ENCODE measurements at regions not wholly inside any gene's neighbourhood (a gene's known extent, or its start where the extent isn't known, plus 50 kb on each side); places are given as distances from the start of the nearest gene placed in this dataset.
"Not testable (repeated sequence)": the region's sequence is repeated elsewhere in the genome, so short reads cannot be mapped to it uniquely, and the experiment has no call there.

- not testable (repeated sequence) for DNase-seq (ENCODE audit: low read depth in 2 of 2)
Measured at GRCh38 chr9:85878872-85879597, 61.9 kb upstream of the NAA35 start.

GRCh38 chr9:85880507-85880906, 60.4 kb upstream of the NAA35 start:
- DNase-seq (ENCODE audit: low read depth in 2 of 2), result not testable (repeated sequence)

- no peak for DNase-seq (ENCODE audit: low read depth in 2 of 2)
Measured at GRCh38 chr9:85884256-85884655, 56.7 kb upstream of the NAA35 start.

- DNase-seq (ENCODE audit: low read depth in 2 of 2), result no peak
Measured at GRCh38 chr9:85890962-85891361, 50.0 kb upstream of the NAA35 start.
